ENCODE measurements at regions not wholly inside any gene's neighbourhood (a gene's known extent, or its start where the extent isn't known, plus 50 kb on each side); places are given as distances from the start of the nearest gene placed in this dataset.

GRCh38 chr4:42816880-42817400 is 75.6 kb upstream of the GRXCR1 start:
- TF ChIP-seq CTCF (IDR thresholded peaks at IDR 0.05) (no peak), POLR2A (IDR thresholded peaks at IDR 0.05) (no peak)

Measured in body of pancreas (tissue), 4 donors.